ENCODE measurements at regions not wholly inside any gene's neighbourhood (a gene's known extent, or its start where the extent isn't known, plus 50 kb on each side); places are given as distances from the start of the nearest gene placed in this dataset.
A peak's percentile ranks its signal among the peaks of the same experiment; 100 is the strongest.
"Not testable (repeated sequence)": the region's sequence is repeated elsewhere in the genome, so short reads cannot be mapped to it uniquely, and the experiment has no call there.

- DNase-seq = no peak
- Mint-ChIP-seq H3K27me3 (no peaks in the 10 kb centered on the region), H3K4me1 (no peaks in the 10 kb centered on the region), H3K4me3 (no peak overlapping the region), H3K36me3 (peaks cover 0 to 5% of the 10 kb centered on the region in 2 donors), H3K27ac (peak overlapping the region in 1 of 6 donors; percentile 67), H3K9me3 (peaks cover 0 to 13% (median 7%) of the 10 kb centered on the region in 7 donors)
- no peak for ATAC-seq (ENCODE audit: low read depth in 2 of 2)
Measured at GRCh38 chr3:30454636-30455035, 151.8 kb upstream of the TGFBR2 start.

- not testable (repeated sequence) for H3K4me1 Mint-ChIP-seq; ATAC-seq (ENCODE audit: low read depth in 2 of 2); H3K36me3 Mint-ChIP-seq; DNase-seq; H3K27me3 Mint-ChIP-seq; H3K4me3 Mint-ChIP-seq
- H3K9me3 Mint-ChIP-seq = peaks cover 0 to 18% (median 9%) of the 10 kb centered on the region in 7 donors
- H3K27ac Mint-ChIP-seq = peak overlapping the region in 1 of 6 donors; percentile 67
Measured at GRCh38 chr3:30455112-30455511, 151.3 kb upstream of the TGFBR2 start.

GRCh38 chr3:30455840-30456239 lies 150.6 kb upstream of the TGFBR2 start:
- no peak overlapping the region for H3K27ac Mint-ChIP-seq

GRCh38 chr3:30456264-30456663 lies 150.1 kb upstream of the TGFBR2 start:
- peaks cover 0 to 19% (median 11%) of the 10 kb centered on the region in 7 donors for H3K9me3 Mint-ChIP-seq
- H3K4me1 Mint-ChIP-seq = no peaks in the 10 kb centered on the region
- no peak for ATAC-seq (ENCODE audit: low read depth in 2 of 2)
- no peak for DNase-seq
- H3K4me3 Mint-ChIP-seq = no peak overlapping the region
- H3K36me3 Mint-ChIP-seq = peaks cover 0 to 5% of the 10 kb centered on the region in 2 donors
- peak overlapping the region in 1 of 6 donors; percentile 1 for H3K27ac Mint-ChIP-seq
- no peaks in the 10 kb centered on the region for H3K27me3 Mint-ChIP-seq

More at GRCh38 chr3:30455840-30456239, 150.6 kb upstream of the TGFBR2 start:
- Mint-ChIP-seq H3K27me3 (no peaks in the 10 kb centered on the region), H3K4me3 (no peak overlapping the region), H3K9me3 (peaks cover 0 to 19% (median 11%) of the 10 kb centered on the region in 7 donors), H3K4me1 (no peaks in the 10 kb centered on the region), H3K36me3 (peaks cover 0 to 5% of the 10 kb centered on the region in 2 donors)
- DNase-seq (no peak), ATAC-seq (ENCODE audit: low read depth in 2 of 2) (no peak)

GRCh38 chr3:30457081-30457480 lies 149.3 kb upstream of the TGFBR2 start:
- no peak overlapping the region for H3K27ac Mint-ChIP-seq
- peaks cover 0 to 5% of the 10 kb centered on the region in 2 donors for H3K36me3 Mint-ChIP-seq
- no peak overlapping the region for H3K4me3 Mint-ChIP-seq
- ATAC-seq (ENCODE audit: low read depth in 2 of 2) (no peak), DNase-seq (no peak)
- no peaks in the 10 kb centered on the region for H3K27me3 Mint-ChIP-seq
- H3K9me3 Mint-ChIP-seq = peaks cover 0 to 18% (median 7%) of the 10 kb centered on the region in 7 donors
- H3K4me1 Mint-ChIP-seq = no peaks in the 10 kb centered on the region

GRCh38 chr3:30457726-30458125 lies 148.7 kb upstream of the TGFBR2 start:
- Mint-ChIP-seq H3K36me3 (peaks cover 0 to 5% of the 10 kb centered on the region in 2 donors), H3K27me3 (no peaks in the 10 kb centered on the region), H3K9me3 (peaks cover 0 to 11% (median 5%) of the 10 kb centered on the region in 7 donors), H3K27ac (no peak overlapping the region), H3K4me3 (no peak overlapping the region), H3K4me1 (no peaks in the 10 kb centered on the region)
- DNase-seq (no peak), ATAC-seq (ENCODE audit: low read depth in 2 of 2) (no peak)

GRCh38 chr3:30458376-30459171 lies 147.8 kb upstream of the TGFBR2 start:
- no peak for DNase-seq
- peaks cover 0 to 8% (median 4%) of the 10 kb centered on the region in 7 donors for H3K9me3 Mint-ChIP-seq
- no peak overlapping the region for H3K4me3 Mint-ChIP-seq
- H3K4me1 Mint-ChIP-seq = no peaks in the 10 kb centered on the region
- H3K27me3 Mint-ChIP-seq = no peaks in the 10 kb centered on the region
- H3K36me3 Mint-ChIP-seq = peaks cover 0 to 5% of the 10 kb centered on the region in 2 donors
- no peak overlapping the region for H3K27ac Mint-ChIP-seq
- ATAC-seq (ENCODE audit: low read depth in 2 of 2) = no peak

- peaks cover 8 to 10% of the 10 kb centered on the region in 2 donors for H3K36me3 Mint-ChIP-seq
- no peak for ATAC-seq (ENCODE audit: low read depth in 2 of 2)
- no peaks in the 10 kb centered on the region for H3K4me1 Mint-ChIP-seq
- DNase-seq = no peak
- H3K9me3 Mint-ChIP-seq = peaks cover 0 to 15% (median 5%) of the 10 kb centered on the region in 7 donors
- no peak overlapping the region for H3K4me3 Mint-ChIP-seq
- no peaks in the 10 kb centered on the region for H3K27me3 Mint-ChIP-seq
- H3K27ac Mint-ChIP-seq = no peak overlapping the region
Measured at GRCh38 chr3:30461311-30461710, 145.1 kb upstream of the TGFBR2 start.

- Mint-ChIP-seq H3K27ac (peak overlapping the region in 1 of 6 donors; percentile 46), H3K4me3 (peak overlapping the region in 1 of 8 donors; percentile 11), H3K9me3 (peaks cover 0 to 15% (median 5%) of the 10 kb centered on the region in 7 donors), H3K27me3 (no peaks in the 10 kb centered on the region), H3K36me3 (peaks cover 8 to 10% of the 10 kb centered on the region in 2 donors), H3K4me1 (no peaks in the 10 kb centered on the region)
- DNase-seq (no peak), ATAC-seq (ENCODE audit: low read depth in 2 of 2) (no peak)
Measured at GRCh38 chr3:30462721-30463470, 143.5 kb upstream of the TGFBR2 start.

GRCh38 chr3:30464381-30464780 lies 142.0 kb upstream of the TGFBR2 start:
- H3K27ac Mint-ChIP-seq = peak overlapping the region in 1 of 6 donors; percentile 3

GRCh38 chr3:30465454-30465853 lies 140.9 kb upstream of the TGFBR2 start:
- no peak for DNase-seq
- no peak overlapping the region for H3K4me3 Mint-ChIP-seq
- ATAC-seq (ENCODE audit: low read depth in 2 of 2) = no peak
- no peaks in the 10 kb centered on the region for H3K27me3 Mint-ChIP-seq
- peaks cover 0 to 7% (median 3%) of the 10 kb centered on the region in 7 donors for H3K9me3 Mint-ChIP-seq
- H3K36me3 Mint-ChIP-seq = peaks cover 6 to 8% of the 10 kb centered on the region in 2 donors
- peaks cover under 1 to 2% (median 1%) of the 10 kb centered on the region in 3 donors for H3K4me1 Mint-ChIP-seq
- peak overlapping the region in 1 of 6 donors; percentile 49 for H3K27ac Mint-ChIP-seq

More at GRCh38 chr3:30464381-30464780, 142.0 kb upstream of the TGFBR2 start:
- H3K4me1 Mint-ChIP-seq = no peaks in the 10 kb centered on the region
- H3K9me3 Mint-ChIP-seq = peaks cover 0 to 15% (median 5%) of the 10 kb centered on the region in 7 donors
- H3K27me3 Mint-ChIP-seq = no peaks in the 10 kb centered on the region
- H3K4me3 Mint-ChIP-seq = no peak overlapping the region
- peaks cover 6 to 8% of the 10 kb centered on the region in 2 donors for H3K36me3 Mint-ChIP-seq
- DNase-seq = no peak
- ATAC-seq (ENCODE audit: low read depth in 2 of 2) = no peak

- no peak overlapping the region for H3K27ac Mint-ChIP-seq
- H3K27me3 Mint-ChIP-seq = no peaks in the 10 kb centered on the region
- peaks cover 0 to 7% (median 3%) of the 10 kb centered on the region in 7 donors for H3K9me3 Mint-ChIP-seq
- H3K4me3 Mint-ChIP-seq = no peak overlapping the region
- DNase-seq (no peak), ATAC-seq (ENCODE audit: low read depth in 2 of 2) (no peak)
- H3K36me3 Mint-ChIP-seq = peaks cover 6 to 8% of the 10 kb centered on the region in 2 donors
- peaks cover 1 to 5% (median 3%) of the 10 kb centered on the region in 3 donors for H3K4me1 Mint-ChIP-seq
Measured at GRCh38 chr3:30467596-30468238, 138.7 kb upstream of the TGFBR2 start.

GRCh38 chr3:30469133-30469532 lies 137.3 kb upstream of the TGFBR2 start:
- Mint-ChIP-seq H3K27me3 (no peaks in the 10 kb centered on the region), H3K9me3 (peaks cover 0 to 7% (median 3%) of the 10 kb centered on the region in 7 donors), H3K27ac (no peak overlapping the region), H3K4me1 (peaks cover 9 to 12% (median 9%) of the 10 kb centered on the region in 3 donors), H3K36me3 (peaks cover 6 to 8% of the 10 kb centered on the region in 2 donors), H3K4me3 (no peak overlapping the region)
- ATAC-seq (ENCODE audit: low read depth in 2 of 2) = no peak
- no peak for DNase-seq

All from naive B cell (primary cell).